Activated effector memory CD4-positive, alpha-beta T cell treated with anti-CD3 and anti-CD28 coated beads, Interleukin-2, amount 50 U/mL, for 16 hours (primary cell): ENCODE measurements at regions not wholly inside any gene's neighbourhood (a gene's known extent, or its start where the extent isn't known, plus 50 kb on each side); places are given as distances from the start of the nearest gene placed in this dataset.

Experiments
- DNase-seq: peaks from one replicate; pipeline ENCODE4 v3.0.0-alpha.2; 2020

GRCh38 chr18:75518007-75518406, 90.5 kb upstream of the SMIM21 start:
- DNase-seq: no peak

DNA sequence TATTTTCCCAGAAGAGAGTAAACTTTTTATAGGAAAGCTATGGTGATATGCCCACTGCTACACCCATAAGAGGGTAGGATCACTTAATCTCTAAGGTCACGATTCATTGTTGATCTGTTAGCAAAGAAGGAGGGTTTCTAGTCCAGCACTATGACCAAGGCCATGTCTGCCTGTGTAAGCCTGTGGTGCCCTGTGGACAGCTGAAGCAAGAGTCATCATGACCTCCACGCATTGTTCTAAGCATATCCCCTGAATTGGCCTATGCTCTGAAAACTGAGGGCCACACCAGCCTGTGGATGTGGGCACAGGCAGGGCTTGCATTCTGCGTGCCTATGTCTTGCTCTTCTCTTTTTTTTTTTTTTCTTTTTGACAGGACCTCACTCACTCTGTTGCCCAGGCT, 89.8 kb upstream of the SMIM21 start:
- no peak for DNase-seq

- DNase-seq: no peak
Observed at GRCh38 chr18:75507636-75508035, 80.1 kb upstream of the SMIM21 start.

- DNase-seq: no peak
Observed at GRCh38 chr18:75506913-75507312, 79.4 kb upstream of the SMIM21 start.

DNA sequence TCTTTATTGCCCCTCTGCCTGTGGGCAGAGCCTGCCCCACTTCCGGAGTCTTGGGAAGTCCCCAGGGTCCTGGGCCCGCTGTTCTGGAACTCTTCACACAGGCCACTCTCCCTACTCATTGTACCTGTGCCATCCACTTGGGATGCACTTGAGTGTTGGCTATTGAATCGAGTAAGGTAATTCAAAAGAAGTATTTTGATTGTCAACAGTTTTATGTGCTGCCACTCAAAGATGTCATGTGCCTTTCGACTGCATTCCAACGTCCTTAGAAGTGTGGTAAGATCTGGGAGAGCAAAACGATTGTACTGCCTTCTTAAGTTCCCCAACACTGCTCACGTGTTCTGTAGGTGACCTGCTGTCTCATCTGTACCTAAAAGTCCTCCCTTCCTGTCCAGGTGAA, 77.0 kb upstream of the SMIM21 start:
- no peak for DNase-seq

- no peak for DNase-seq
Observed at GRCh38 chr18:75503615-75504014, 76.1 kb upstream of the SMIM21 start.

DNA sequence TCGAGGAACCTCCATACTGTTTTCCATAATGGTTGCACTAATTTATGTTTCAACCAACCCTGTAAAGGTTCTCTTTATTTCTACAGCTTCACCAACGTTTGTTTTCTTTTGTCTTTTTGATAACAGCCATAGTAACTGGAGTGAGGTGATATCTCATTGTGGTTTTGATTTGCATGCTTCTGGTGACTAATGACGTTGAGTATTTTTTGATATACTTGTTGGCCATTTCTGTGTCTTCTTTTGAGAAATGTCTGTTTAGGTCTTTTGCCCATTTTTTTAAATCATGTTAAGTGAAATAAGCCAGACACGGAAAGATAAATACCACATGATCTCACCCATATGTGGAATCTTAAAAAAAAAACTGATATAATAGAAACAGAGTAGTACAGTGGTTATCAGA, 74.8 kb upstream of the SMIM21 start:
- no peak for DNase-seq

GRCh38 chr18:75500545-75500944, 73.0 kb upstream of the SMIM21 start:
- DNase-seq: no peak

- no peak for DNase-seq
Observed at GRCh38 chr18:75497576-75498235, 70.2 kb upstream of the SMIM21 start.

DNA sequence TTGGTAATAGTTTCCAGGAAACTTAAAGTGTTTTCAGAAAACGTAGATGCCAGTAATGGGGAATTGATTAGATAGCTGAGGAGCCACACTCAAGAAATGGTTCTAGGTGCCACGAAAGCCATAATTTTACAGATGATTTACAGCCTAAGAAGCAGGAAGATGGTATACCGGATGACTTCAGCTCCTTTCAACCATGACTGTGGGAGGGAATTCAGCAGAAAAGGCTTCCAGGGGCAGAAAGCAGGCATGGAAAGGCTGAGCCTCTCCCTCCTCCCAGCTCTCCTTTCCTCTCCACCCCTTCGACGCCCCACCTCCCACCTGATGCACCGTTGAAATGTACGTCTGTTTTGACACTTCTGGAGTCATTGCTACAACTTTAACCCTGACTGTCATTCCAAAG, 68.6 kb upstream of the SMIM21 start:
- no peak for DNase-seq

GRCh38 chr18:75492852-75493251, 65.3 kb upstream of the SMIM21 start:
- no peak for DNase-seq

GRCh38 chr18:75491361-75491760, 63.9 kb upstream of the SMIM21 start:
- DNase-seq: no peak

GRCh38 chr18:75489493-75490190, 62.1 kb upstream of the SMIM21 start:
- DNase-seq: no peak

GRCh38 chr18:75483662-75484061, 56.2 kb upstream of the SMIM21 start:
- no peak for DNase-seq

DNA sequence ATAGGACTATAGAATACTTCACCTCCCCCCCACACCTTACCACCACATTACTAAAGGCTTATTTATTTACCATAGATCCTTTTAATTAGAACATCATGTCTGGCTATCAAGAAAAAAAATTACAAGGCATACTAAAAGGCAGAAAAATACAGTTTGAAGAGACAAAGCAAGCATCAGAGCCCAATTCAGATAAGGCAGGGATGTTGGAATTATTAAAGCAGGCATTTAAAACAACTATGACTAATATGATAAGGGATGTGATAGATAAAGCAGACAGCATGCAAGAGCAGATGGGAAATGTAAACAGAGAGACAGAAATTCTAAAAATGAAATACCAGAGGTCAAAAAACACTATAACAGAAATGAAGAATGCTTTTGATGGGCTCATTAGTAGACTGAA, 55.4 kb upstream of the SMIM21 start:
- no peak for DNase-seq

DNA sequence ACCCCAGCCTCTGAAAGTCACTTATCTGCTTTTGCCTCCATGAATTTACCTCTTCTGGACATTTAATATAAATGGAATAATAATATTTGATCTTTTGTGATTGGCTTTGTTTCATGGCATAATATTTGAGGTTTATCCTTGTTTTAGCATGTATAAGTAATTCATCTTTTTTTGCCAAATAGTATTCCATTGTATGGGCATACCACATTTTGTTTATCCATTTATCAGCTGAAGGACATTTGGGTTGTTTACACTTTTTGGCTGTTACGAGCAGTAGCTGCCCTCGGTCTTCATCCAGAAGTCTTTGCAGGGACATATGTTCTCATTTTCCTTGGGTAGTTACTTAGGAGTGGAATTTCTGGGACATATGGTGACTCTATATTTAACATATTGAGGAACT, 53.0 kb upstream of the SMIM21 start:
- DNase-seq: no peak

GRCh38 chr18:75478996-75479880, 51.7 kb upstream of the SMIM21 start:
- DNase-seq: no peak

DNA sequence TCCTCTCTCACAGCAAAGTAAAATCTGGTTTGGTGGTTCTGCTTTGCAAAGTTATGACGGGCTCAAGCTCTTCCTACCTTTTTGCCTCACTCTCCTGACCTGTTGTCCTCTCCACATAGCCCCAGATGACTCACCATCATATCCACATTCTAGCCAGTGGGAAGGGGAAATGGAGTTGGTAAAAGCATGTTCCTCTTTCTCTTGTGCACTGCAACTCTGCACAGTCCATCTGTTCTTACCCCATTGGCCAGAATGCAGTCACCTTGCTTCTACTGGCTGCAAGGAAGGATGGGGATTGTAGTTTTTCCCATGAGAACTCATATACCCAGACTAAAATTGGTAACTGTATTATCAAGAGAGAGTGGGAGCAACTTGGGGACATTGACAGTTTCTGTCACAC, 50.4 kb upstream of the SMIM21 start:
- no peak for DNase-seq
